ENCODE measurements at regions not wholly inside any gene's neighbourhood (a gene's known extent, or its start where the extent isn't known, plus 50 kb on each side); places are given as distances from the start of the nearest gene placed in this dataset.
"Not testable (repeated sequence)": the region's sequence is repeated elsewhere in the genome, so short reads cannot be mapped to it uniquely, and the experiment has no call there.

DNA sequence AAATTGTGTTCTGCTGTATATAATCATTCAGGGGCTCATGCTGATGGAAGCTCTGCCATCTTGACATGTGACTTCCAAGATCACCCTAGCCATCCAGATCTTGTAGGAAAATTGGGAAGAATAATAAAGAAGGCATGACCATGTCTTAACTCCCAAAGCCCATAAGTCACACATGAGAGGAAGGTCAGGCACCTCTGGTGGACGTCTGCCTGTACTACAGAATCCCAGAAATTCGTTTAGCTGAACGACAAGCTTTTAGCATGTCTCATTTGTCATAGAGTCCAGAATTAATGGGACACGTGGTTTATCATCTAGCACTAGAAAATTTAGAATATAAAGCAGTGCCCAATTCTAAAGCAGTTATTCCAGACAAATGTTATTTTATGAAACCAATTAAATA is 212.7 kb downstream of the CENPC start:
- DNase-seq (ENCODE audit: low read depth in 2 of 2) = no peak

DNA sequence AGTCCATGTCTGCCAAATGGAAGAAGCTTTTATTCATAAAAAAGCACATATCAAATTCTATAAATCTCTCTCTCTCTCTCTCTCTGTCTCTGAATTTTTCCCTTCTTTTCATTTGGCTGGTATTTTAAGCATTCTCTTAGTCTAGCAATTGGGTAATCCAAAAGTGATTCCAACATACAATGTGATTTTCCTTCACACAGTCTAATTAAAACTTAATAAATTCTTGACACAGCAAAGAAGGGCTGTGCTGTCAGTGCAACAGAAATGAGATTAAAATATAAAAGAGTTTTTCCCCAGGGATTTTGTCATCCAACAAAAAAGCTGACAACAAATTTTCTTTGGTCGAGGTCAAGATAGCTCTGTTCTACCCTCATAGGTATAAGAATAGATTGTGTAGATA is 216.9 kb downstream of the CENPC start:
- DNase-seq (ENCODE audit: low read depth in 2 of 2) = no peak

DNA sequence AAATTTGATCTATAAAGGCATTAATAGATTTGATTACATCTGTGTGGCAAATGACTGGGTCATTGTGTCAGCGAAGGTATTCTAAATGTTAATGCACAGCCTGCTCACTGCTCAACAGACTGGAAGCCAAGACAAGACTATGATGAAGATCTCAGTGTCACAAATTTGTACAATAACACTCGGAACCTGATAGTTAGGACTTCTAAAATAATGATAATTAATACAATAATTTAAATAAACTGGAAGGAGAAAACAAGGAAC is 217.4 kb downstream of the CENPC start:
- no peak for DNase-seq (ENCODE audit: low read depth in 2 of 2)

DNA sequence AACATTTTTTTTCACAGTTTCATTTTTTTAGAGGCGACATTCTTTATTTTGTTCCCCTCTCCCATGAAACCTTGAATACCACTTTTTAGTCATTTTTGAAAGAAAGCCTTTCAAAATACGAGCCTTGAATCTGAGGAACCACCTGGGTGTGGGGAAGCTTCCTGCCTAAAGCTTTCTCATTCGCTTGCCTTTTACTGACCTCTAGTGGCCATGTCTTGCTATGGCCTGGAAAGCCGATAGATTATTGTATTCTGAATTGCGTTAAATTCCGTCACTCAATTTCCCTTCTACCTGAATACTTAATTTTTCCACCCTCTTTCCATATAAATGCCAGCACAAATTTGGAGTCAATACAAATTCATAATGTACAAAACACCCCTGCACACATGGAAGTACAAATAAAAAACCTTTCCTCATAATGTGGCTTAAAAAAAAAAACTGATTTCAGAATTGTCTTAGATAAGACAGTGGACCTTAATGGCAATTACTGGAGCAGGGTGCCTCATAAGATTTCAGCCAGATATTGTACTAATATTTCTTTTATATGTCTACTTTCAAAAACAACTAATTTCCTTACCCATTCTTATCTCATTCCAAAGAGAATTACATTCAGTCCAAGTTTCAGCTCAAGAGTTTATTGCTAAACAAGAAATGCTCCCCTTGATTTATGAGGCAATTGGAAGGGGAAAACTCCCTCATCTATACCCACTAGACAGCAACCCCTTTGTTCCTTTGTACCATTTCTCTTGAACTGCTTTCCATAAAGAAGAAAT is 217.9 kb downstream of the CENPC start:
- peak; percentile 8 to 10 for DNase-seq (ENCODE audit: low read depth in 2 of 2)

DNA sequence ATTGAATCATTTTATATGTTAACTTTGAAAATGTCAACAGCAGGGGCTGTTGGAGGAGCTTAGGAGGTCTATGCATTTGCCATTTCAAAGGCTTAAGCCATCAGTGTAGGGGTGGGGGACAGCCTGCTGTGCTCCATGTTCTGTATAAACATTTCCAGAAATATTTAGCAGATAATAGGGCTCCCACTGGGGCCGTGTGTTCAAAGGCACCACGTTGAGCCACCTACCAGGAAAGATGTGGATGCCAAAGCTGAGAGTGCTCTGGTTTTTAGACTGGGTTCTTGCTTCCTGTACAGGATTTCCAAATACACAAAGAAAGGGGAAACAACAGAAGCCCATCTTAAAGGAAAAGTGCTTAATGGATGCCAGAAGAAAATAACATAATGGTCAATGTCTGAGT is 219.5 kb downstream of the CENPC start:
- no peak for DNase-seq (ENCODE audit: low read depth in 2 of 2)

DNA sequence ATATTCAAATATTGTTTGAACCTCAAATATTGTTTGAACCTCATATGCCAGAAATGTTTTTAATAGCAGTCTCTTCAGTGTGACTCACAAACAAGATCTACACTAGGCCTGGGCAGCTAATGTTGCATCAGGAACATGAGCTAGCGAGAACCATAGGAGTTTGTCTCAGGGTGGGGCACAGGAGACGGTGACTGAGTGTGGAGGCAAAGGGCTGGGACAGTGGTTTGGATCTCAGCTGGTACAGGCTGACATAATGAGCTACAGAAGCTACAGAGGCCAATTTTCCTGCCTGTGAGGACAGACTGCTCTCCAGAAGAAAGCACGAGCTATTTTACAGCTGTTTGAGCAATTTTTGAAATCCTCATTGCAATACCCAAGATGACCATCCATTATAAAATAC is 224.7 kb downstream of the CENPC start:
- DNase-seq (ENCODE audit: low read depth in 2 of 2) = no peak

DNA sequence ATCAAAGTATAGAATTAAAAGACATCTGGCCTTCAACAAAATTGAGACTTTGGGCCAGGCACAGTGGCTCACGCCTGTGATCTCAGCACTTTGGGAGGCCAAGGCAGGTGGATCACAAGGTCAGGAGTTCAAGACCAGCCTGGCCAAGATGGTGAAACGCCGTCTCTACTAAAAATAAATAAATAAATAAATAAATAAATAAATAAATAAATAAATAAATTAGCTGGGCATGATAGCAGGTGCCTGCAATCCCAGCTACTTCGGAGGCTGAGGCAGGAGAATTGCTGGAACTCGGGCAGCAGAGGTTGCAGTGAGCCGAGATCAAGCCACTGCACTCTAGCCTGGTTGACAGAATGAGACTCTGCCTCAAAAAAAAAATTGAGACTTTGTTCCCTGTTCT is 225.7 kb downstream of the CENPC start:
- not testable (repeated sequence) for DNase-seq (ENCODE audit: low read depth in 2 of 2)

DNA sequence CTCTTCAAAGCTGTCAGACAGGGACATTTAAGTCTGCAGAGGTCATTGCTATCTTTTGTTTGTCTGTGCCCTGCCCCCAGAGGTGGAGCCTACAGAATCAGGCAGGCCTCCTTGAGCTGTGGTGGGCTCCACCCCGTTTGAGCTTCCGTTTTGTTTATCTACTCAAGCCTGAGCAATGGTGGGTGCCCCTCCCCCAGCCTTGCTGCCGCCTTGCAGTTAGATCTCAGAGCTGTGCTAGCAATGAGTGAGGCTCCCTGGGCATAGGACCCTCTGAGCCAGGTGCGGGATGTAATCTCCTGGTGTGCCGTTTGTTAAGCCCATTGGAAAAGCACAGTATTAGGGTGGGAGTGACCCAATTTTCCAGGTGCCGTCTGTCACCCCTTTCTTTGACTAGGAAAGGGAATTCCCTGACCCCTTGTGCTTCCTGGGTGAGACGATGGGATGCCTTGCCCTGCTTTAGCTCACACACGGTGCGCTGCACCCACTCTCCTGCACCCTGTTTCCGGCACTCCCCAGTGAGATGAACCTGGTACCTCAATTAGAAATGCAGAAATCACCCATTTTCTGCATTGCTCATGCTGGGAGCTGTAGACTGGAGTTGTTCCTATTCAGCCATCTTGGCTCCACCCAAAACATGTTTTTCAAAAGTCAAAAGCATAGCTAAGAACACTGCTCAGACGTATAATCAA is 244.7 kb downstream of the CENPC start:
- DNase-seq (ENCODE audit: low read depth in 2 of 2) = not testable (repeated sequence)

DNA sequence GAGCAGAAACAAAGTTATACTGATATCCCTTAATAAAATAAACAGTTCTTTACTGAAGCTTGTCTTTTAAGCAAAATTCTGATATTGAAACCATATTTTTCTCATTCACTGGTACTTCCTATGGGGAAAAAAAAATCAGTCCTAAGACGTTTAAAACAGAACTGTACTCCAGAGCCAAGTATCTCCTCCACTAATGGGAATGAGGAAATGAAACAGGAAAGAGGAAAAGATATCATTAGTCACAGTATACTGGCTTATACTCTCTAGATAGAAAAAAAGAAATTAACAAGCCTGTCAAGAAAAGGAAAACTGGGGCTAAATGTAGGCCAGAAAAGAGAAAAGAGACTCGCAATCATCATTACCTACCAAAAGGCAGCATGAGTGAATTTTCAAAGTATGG is 252.7 kb downstream of the CENPC start:
- no peak for DNase-seq (ENCODE audit: low read depth in 2 of 2)

DNA sequence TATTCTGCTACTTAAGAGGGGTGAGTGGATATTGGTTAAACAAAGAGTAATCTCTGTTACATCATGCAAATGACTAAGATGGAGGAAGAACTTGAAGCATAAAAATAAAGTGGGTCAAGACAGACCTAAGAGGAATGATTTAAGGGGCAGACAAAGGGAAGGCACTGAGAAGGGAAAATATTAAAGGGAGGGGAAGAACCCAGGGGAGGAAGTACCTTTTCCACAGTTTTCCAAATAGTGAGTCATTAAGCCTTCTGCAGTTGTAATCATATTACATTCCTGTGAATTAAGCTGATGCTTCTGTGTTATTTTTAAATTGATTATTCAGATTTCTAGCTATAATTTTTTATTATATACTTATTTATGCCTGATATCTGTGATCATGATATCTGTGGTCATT is 253.3 kb downstream of the CENPC start:
- DNase-seq (ENCODE audit: low read depth in 2 of 2) = no peak

DNA sequence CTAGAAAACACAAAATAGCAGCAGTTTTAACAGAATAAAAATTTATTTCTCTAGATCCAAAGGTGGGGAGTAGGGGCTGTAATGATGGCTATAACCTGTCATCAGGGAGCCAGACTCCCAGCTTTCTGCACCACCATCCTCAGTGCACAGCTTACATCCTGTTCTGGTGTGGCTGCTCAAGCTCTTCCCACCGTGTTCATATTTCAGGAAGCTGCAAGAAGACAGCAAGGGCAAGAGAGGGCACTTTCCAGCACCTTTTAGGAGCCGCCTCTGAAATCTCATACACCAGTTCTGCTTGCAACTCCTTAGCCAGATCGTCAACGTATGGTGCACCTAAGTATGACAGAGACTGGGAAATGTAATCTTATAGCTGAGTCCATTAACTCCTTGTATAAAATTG is 253.7 kb downstream of the CENPC start:
- DNase-seq (ENCODE audit: low read depth in 2 of 2) = no peak

DNA sequence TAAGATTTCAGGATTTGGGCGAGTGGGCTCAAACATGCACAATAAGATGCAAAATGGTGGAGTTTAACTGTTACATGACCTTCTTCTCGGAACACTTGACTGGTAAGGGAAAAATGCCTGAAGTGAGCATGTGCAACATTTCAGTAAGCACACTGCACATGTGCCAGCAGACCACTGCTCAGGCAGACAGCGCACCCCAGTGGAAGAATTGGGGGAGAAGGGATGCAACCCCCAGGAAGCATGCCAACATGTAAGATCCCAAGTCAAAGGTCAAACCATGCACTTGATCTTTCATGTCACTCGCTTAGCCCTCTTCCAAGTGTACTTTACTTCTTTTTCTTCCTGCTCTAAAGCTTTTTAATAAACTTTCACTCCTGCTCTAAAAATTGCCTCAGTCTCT is 256.3 kb downstream of the CENPC start:
- no peak for DNase-seq (ENCODE audit: low read depth in 2 of 2)

DNA sequence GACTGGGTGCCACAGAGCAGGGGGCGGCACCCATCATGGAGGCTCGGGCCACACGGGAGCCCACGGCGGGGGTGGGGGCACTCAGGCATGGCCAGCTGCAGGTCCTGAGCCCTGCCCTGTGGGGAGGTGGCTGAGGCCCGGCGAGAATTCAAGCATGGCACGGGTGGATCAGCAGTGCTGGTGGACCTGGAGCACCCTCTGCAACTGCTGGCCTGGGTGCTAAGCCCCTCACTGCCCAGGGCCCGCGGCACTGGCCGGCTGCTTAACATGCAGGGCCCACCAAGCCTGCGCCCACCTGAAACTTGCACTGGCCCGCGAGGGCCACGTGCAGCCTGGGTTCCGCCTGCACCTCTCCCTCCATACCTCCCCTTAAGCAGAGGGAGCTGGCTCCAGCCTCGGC is 258.6 kb downstream of the CENPC start:
- no peak for DNase-seq (ENCODE audit: low read depth in 2 of 2)

DNA sequence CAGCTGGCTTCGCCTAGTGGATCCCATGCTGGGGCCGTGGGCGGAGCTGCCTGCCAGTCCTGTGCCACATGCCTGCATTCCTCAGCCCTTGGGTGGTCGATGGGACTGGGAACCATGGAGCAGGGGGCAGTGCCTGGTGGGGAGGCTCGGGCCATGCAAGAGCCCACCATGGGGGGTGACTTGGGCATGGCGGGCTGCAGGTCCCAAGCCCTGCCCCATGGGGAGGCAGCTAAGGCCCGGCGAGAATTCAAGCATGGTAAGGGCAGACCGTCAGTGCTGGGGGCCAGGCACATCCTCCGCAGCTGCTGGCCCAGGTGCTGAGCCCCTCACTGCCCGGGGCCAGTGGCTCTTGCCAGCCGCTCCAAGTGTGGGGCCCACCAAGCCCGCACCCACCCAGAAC is 262.6 kb downstream of the CENPC start:
- DNase-seq (ENCODE audit: low read depth in 2 of 2) = no peak

DNA sequence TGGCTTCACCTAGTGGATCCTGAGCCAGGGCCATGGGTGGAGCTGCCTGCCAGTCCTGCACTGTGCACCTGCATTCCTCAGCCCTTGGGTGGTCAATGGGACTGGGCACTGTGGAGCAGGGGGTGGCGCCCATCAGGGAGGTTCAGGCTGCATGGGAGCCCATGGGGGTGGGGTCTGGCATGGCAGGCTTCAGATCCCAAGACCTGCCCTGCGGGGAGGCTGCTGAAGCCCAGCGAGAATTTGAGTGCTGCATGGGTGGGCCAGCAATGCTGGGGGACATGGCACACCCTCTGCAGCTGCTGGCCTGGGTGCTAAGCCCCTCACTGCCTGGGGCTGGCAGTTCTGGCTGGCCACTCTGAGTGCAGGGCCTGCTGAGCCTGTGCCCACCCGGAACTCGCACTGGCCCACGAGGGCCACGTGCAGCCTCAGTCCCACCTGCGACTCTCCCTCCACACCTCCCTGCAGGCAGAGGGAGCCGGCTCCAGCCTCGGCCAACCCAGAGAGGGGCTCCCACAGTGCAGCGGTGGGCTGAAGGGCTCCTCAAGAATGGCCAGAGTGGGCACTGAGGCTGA is 270.0 kb downstream of the CENPC start:
- no peak for DNase-seq (ENCODE audit: low read depth in 2 of 2)

DNA sequence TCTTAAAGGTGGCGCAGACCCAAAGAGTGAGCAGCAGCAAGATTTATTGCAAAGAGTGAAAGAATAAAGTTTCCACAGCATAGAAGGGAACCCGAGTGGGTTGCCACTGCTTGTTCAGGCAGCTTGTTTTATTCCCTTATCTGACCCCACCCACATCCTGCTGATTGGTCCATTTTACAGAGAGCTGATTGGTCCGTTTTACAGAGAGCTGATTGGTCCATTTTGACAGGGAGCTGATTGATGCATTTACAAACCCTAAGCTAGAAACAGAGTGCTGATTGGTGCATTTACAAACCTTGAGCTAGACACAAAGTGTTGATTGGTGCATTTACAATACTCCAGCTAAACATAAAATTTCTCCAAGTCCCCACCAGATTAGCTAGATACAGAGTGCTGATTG is 270.6 kb downstream of the CENPC start:
- DNase-seq (ENCODE audit: low read depth in 2 of 2) = not testable (repeated sequence)

DNA sequence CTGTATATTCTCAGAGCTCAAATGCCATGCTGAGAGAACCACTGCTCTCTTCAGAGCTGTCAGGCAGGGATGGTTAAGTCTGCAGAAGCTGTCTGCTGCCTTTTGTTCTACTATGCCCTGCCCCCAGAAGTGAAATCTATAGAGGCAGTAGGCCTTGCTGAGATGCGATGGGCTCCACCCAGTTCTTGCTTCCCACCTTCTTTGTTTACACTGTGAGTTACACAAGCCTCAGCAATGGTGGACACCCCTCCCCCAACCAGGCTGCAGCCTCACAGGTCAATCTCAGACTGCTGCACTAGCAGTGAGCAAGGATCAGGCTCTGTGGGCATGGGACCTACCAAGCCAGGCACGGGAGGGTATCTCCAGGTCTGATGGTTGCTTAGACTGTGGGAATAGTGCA is 271.6 kb downstream of the CENPC start:
- no peak for DNase-seq (ENCODE audit: low read depth in 2 of 2)

DNA sequence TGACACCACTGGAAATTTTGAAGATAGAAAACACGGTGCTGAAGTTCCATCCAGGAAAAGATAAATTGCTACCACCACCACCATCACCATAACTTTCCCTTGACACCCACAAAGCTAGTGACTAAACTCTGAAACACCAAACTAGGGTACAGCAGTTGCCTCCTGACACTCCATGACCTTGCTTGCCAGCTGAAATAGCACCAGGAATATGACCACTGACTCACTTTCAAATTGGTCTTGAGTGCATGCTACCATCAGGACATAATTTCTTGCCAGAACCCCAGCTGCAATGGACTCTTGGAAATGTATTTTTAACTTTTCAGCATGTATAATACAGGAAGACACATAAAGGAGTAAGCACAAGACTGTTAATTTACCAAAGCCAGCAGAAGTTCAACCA is 283.3 kb downstream of the CENPC start:
- no peak for DNase-seq (ENCODE audit: low read depth in 2 of 2)

DNA sequence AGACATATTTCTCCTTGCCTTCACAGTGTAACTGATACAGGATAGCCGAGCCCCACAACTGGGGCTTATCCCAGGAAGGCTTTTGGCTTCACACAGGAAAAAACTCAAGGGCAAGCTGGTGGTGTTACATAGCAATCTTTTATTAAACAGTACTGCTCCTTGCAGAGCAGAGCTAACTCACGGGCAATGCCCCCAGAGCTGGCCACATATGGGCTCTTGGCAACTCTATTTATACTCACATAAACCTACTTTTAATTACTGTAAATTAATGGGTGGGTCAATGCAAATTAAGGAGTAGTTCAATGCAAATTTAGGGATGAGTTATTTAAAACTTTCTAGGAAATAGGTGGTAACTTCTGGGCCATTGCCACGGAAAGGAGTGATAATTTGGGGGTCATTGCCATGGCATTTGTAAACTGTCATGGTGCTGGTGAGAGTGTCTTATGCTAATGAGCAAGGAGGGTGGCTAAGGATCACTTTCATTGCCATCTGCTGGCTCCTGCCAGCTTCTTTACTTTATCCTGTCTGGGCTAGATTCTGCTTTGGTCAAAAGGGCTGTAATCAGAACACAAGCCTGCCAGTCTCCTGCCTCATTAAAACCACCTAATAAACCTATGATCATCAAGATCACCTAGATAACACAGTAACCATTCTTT is 288.8 kb downstream of the CENPC start:
- no peak for DNase-seq (ENCODE audit: low read depth in 2 of 2)

DNA sequence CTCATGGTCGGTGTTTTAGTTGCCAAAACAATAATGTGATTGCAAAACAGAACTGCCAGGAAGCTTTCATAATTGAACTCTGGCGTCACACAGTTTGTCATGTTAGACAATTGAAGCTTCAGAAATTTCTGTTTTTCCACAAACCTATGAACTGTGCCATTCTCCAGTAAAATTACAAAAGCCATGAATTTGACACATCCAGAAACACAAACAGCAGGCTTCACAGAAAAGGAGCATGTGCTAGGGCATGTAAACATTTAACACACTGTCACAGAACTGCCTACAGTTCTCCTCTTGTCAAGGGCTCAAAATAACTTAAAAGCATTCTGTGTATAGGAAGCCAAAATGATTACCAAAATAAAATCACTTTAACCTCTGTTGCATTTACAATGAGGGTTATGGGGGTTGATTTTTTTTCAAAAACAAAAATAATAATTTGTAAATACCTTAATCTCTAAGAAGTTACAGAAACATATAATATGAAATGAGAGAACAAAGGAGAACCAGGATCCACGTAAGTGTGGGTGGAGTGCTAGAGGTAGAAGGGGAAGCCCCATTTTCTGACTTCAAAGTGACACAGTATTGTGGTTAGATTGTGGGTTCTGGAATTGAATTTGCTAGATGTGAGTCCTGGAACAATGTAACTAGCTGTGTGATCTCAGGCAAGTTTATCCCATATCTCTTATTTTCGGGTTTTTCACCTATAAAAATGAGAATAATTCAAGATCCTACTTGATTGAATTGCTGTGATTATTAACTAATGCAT is 295.0 kb downstream of the CENPC start:
- DNase-seq (ENCODE audit: low read depth in 2 of 2) = no peak

DNA sequence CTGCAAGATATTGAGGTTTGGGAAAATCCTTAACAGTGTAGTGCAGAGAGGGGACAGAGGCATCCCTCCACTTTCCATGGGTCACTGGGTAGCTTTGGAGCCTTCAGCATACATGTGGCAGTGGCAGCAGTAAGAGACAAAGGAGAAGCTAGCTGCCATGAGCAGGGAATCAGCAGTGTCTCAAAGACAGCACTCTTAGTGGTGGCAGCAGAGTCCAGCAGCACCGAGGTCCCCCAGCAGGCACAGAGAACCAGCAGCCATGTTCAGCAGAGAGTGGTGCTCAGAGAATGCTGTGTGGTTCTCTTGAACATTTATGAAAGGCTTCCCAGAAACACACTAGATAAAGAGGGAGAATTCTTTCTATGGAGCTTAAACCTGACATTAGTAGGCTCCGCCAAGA is 308.5 kb downstream of the CENPC start:
- DNase-seq (ENCODE audit: low read depth in 2 of 2) = no peak

DNA sequence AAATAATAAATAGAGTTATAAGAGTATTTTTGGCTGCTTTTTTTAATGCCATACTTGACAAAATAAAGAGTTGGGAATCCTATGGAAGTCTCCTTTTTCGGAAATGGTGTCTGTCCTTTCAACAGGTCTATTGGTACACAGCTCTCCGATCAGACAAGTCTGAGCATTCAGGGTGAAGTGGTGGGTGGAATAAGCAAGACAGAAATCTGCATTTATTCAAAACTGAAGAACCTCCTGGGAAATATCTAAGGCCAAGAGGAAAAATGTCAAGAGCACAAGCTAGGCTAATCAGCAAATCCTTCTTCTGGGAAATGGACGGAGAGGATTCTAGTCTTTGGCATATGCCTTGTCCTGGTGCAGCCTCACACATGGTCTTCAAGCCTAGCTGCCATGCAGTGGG is 309.0 kb downstream of the CENPC start:
- no peak for DNase-seq (ENCODE audit: low read depth in 2 of 2)

All from fibroblast of skin of left biceps (primary cell).